ENCODE measurements at regions not wholly inside any gene's neighbourhood (a gene's known extent, or its start where the extent isn't known, plus 50 kb on each side); places are given as distances from the start of the nearest gene placed in this dataset.

DNA sequence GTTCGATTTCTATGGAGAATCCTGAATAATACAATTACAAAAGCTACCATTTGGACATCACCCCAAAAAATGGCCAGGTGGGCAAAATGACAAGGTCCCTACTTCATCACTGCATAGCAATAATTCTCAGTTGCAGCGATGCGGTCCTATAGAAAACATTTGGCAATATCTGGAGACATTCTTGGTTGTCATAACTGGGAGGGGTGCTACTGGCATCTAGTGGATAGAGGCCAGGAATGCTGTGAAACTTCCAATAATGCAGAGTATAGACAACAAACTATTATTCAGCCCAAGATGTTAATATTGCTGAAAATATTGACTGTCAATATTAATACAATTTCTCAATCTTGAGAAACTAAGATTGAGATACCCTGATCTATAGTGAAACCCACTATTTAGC is 637.8 kb upstream of the PKDCC start:
- H3K4me1 Mint-ChIP-seq (ENCODE audit: low read depth), result no peaks in the 10 kb centered on the region
- no peak overlapping the region for H3K4me3 Mint-ChIP-seq
- H3K36me3 Mint-ChIP-seq (ENCODE audit: low read depth), result no peaks in the 10 kb centered on the region
- H3K27me3 Mint-ChIP-seq, result no peaks in the 10 kb centered on the region
- no peak overlapping the region for H3K27ac Mint-ChIP-seq
- intact Hi-C loops (cut with micrococcal nuclease), result no loop called here
- H3K9me3 Mint-ChIP-seq, result no peaks in the 10 kb centered on the region

GRCh38 chr2:41413813-41414485 is 633.9 kb upstream of the PKDCC start:
- no peaks in the 10 kb centered on the region for H3K36me3 Mint-ChIP-seq (ENCODE audit: low read depth)
- no peaks in the 10 kb centered on the region for H3K9me3 Mint-ChIP-seq
- H3K4me1 Mint-ChIP-seq (ENCODE audit: low read depth), result no peaks in the 10 kb centered on the region
- no peak overlapping the region for H3K4me3 Mint-ChIP-seq
- H3K27ac Mint-ChIP-seq, result no peak overlapping the region
- intact Hi-C loops (cut with micrococcal nuclease), result loop anchor here (1.0 to 2.0 kb wide), 2 partner anchors 368 to 1501 kb away; no protein-coding TSS in a partner anchor
- no peaks in the 10 kb centered on the region for H3K27me3 Mint-ChIP-seq

- Mint-ChIP-seq H3K36me3 (ENCODE audit: low read depth) (no peaks in the 10 kb centered on the region), H3K9me3 (no peaks in the 10 kb centered on the region), H3K27me3 (no peaks in the 10 kb centered on the region), H3K27ac (no peak overlapping the region), H3K4me1 (ENCODE audit: low read depth) (no peaks in the 10 kb centered on the region), H3K4me3 (no peak overlapping the region)
- intact Hi-C loops (cut with micrococcal nuclease), result loop anchor here (1.0 to 2.0 kb wide), 3 partner anchors 286 to 1502 kb away; no protein-coding TSS in a partner anchor
These were observed 633.2 kb upstream of the PKDCC start for GRCh38 chr2:41414486-41415230.

DNA sequence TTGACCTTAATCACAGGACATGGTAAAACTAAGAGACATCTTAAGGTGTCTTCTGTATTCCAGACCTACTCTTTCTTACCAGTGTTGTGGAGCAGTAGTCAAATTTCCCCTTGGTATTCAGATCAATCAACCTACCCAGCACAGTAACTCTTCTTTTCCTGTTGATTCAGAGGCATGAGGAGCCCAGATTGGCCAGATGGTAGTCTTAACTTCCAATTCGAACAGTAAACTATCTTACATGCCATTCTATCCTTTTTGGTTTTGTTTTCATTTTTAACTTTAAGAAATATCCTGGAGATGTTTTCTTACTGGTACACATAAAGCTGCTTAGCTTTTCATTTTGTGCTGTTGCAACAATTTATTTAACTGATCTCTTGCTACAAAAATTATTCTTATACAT is 630.3 kb upstream of the PKDCC start:
- Mint-ChIP-seq H3K4me1 (ENCODE audit: low read depth) (no peaks in the 10 kb centered on the region), H3K27me3 (no peaks in the 10 kb centered on the region), H3K9me3 (no peaks in the 10 kb centered on the region), H3K27ac (no peak overlapping the region), H3K4me3 (no peak overlapping the region), H3K36me3 (ENCODE audit: low read depth) (no peaks in the 10 kb centered on the region)
- intact Hi-C loops (cut with micrococcal nuclease), result no loop called here

GRCh38 chr2:41420219-41420618 is 627.6 kb upstream of the PKDCC start:
- no peak overlapping the region for H3K4me3 Mint-ChIP-seq
- no peaks in the 10 kb centered on the region for H3K36me3 Mint-ChIP-seq (ENCODE audit: low read depth)
- no peaks in the 10 kb centered on the region for H3K27me3 Mint-ChIP-seq
- H3K9me3 Mint-ChIP-seq, result no peaks in the 10 kb centered on the region
- H3K27ac Mint-ChIP-seq, result no peak overlapping the region
- intact Hi-C loops (cut with micrococcal nuclease), result no loop called here
- H3K4me1 Mint-ChIP-seq (ENCODE audit: low read depth), result no peaks in the 10 kb centered on the region

- no peaks in the 10 kb centered on the region for H3K27me3 Mint-ChIP-seq
- no peaks in the 10 kb centered on the region for H3K36me3 Mint-ChIP-seq (ENCODE audit: low read depth)
- H3K4me3 Mint-ChIP-seq, result no peak overlapping the region
- H3K27ac Mint-ChIP-seq, result no peak overlapping the region
- intact Hi-C loops (cut with micrococcal nuclease), result no loop called here
- H3K9me3 Mint-ChIP-seq, result no peaks in the 10 kb centered on the region
- no peaks in the 10 kb centered on the region for H3K4me1 Mint-ChIP-seq (ENCODE audit: low read depth)
These were observed 626.9 kb upstream of the PKDCC start for GRCh38 chr2:41420872-41421271.

DNA sequence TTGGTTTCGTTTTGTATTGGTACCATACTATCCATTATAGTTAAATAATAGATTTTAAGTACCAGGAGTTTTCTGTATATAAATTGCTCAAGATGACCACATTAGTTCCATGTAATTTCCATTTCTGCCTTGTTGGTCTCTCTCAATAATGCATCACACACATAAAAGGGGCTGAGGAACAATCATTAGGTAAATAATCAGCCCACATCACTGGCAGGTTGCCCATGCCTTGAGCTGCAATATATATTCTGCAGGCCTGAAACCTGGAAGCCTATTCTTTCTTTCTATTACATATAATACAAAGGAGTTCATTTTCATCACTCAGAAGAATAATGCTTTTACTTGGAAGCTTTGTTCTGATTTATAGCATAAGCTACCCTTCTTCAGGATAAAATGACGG is 616.1 kb upstream of the PKDCC start:
- H3K36me3 Mint-ChIP-seq (ENCODE audit: low read depth), result no peaks in the 10 kb centered on the region
- H3K4me3 Mint-ChIP-seq, result no peak overlapping the region
- no peaks in the 10 kb centered on the region for H3K4me1 Mint-ChIP-seq (ENCODE audit: low read depth)
- no peaks in the 10 kb centered on the region for H3K27me3 Mint-ChIP-seq
- H3K27ac Mint-ChIP-seq, result no peak overlapping the region
- no peaks in the 10 kb centered on the region for H3K9me3 Mint-ChIP-seq
- intact Hi-C loops (cut with micrococcal nuclease), result no loop called here

GRCh38 chr2:41432459-41432858 is 615.4 kb upstream of the PKDCC start:
- Mint-ChIP-seq H3K9me3 (no peaks in the 10 kb centered on the region), H3K27me3 (no peaks in the 10 kb centered on the region), H3K4me1 (ENCODE audit: low read depth) (no peaks in the 10 kb centered on the region), H3K4me3 (no peak overlapping the region), H3K36me3 (ENCODE audit: low read depth) (no peaks in the 10 kb centered on the region), H3K27ac (no peak overlapping the region)
- intact Hi-C loops (cut with micrococcal nuclease), result no loop called here

GRCh38 chr2:41434991-41435390 is 612.8 kb upstream of the PKDCC start:
- Mint-ChIP-seq H3K9me3 (peaks cover 8% of the 10 kb centered on the region), H3K27me3 (no peaks in the 10 kb centered on the region), H3K27ac (no peak overlapping the region), H3K4me3 (no peak overlapping the region), H3K4me1 (ENCODE audit: low read depth) (no peaks in the 10 kb centered on the region), H3K36me3 (ENCODE audit: low read depth) (no peaks in the 10 kb centered on the region)
- intact Hi-C loops (cut with micrococcal nuclease), result no loop called here

DNA sequence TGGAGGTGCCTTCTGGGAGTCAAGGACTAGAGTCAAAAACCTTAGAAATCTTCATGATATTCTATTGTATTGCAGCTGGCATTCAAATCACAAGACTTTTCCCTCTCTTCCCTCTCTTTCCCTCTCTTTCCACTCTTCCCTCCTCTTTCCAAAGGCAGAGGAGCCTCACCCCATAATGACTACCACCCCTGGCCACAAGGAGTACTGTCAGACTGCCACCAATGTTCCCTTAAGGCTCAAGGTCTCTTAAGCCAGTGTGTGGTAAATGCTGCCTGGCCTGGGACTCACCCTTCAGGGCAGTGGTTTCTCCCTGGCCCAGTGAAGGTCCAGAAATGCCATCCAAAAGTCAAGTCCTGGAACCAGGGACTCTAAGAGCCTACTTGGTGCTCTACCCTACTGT is 605.9 kb upstream of the PKDCC start:
- H3K27ac Mint-ChIP-seq, result no peak overlapping the region
- peaks cover 8% of the 10 kb centered on the region for H3K9me3 Mint-ChIP-seq
- no peak overlapping the region for H3K4me3 Mint-ChIP-seq
- H3K36me3 Mint-ChIP-seq (ENCODE audit: low read depth), result no peaks in the 10 kb centered on the region
- no peaks in the 10 kb centered on the region for H3K4me1 Mint-ChIP-seq (ENCODE audit: low read depth)
- intact Hi-C loops (cut with micrococcal nuclease), result no loop called here
- H3K27me3 Mint-ChIP-seq, result no peaks in the 10 kb centered on the region

- H3K36me3 Mint-ChIP-seq (ENCODE audit: low read depth), result no peaks in the 10 kb centered on the region
- no peaks in the 10 kb centered on the region for H3K27me3 Mint-ChIP-seq
- H3K27ac Mint-ChIP-seq, result no peak overlapping the region
These were observed 602.0 kb upstream of the PKDCC start for GRCh38 chr2:41445865-41446264.

GRCh38 chr2:41446266-41446665 is 601.6 kb upstream of the PKDCC start:
- no peaks in the 10 kb centered on the region for H3K27me3 Mint-ChIP-seq
- H3K4me1 Mint-ChIP-seq (ENCODE audit: low read depth), result no peaks in the 10 kb centered on the region
- no peaks in the 10 kb centered on the region for H3K36me3 Mint-ChIP-seq (ENCODE audit: low read depth)
- no peak overlapping the region for H3K4me3 Mint-ChIP-seq
- intact Hi-C loops (cut with micrococcal nuclease), result no loop called here
- H3K9me3 Mint-ChIP-seq, result no peaks in the 10 kb centered on the region
- no peak overlapping the region for H3K27ac Mint-ChIP-seq

More at GRCh38 chr2:41445865-41446264, 602.0 kb upstream of the PKDCC start:
- intact Hi-C loops (cut with micrococcal nuclease), result no loop called here
- Mint-ChIP-seq H3K9me3 (no peaks in the 10 kb centered on the region), H3K4me3 (no peak overlapping the region), H3K4me1 (ENCODE audit: low read depth) (no peaks in the 10 kb centered on the region)

DNA sequence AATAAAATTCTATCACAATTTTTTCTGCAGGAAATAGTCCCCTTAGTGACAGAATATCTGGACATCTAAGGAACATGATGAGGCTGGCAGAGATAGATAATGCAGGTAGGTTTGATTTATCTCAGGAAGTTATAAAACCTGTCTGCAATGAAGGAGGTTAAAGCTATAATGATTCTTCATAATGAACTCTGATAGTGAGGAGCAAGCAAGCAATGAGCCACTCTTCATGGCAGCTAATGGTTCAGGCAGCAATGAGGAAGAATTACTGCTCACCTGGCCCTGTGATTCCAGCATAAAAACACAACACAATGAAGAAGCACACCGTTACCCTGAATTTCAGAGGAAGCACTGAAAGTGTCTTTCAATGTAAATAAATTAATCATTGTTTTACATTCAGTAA is 599.6 kb upstream of the PKDCC start:
- Mint-ChIP-seq H3K27ac (no peak overlapping the region), H3K27me3 (no peaks in the 10 kb centered on the region), H3K9me3 (no peaks in the 10 kb centered on the region), H3K4me3 (no peak overlapping the region), H3K36me3 (ENCODE audit: low read depth) (no peaks in the 10 kb centered on the region), H3K4me1 (ENCODE audit: low read depth) (no peaks in the 10 kb centered on the region)
- intact Hi-C loops (cut with micrococcal nuclease), result no loop called here

- H3K4me3 Mint-ChIP-seq, result no peak overlapping the region
- intact Hi-C loops (cut with micrococcal nuclease), result no loop called here
- H3K27me3 Mint-ChIP-seq, result no peaks in the 10 kb centered on the region
- no peaks in the 10 kb centered on the region for H3K36me3 Mint-ChIP-seq (ENCODE audit: low read depth)
- H3K27ac Mint-ChIP-seq, result no peak overlapping the region
- H3K9me3 Mint-ChIP-seq, result no peaks in the 10 kb centered on the region
- no peaks in the 10 kb centered on the region for H3K4me1 Mint-ChIP-seq (ENCODE audit: low read depth)
These were observed 590.8 kb upstream of the PKDCC start for GRCh38 chr2:41457026-41457425.

- Mint-ChIP-seq H3K27ac (no peak overlapping the region), H3K4me3 (no peak overlapping the region), H3K4me1 (ENCODE audit: low read depth) (no peaks in the 10 kb centered on the region), H3K27me3 (no peaks in the 10 kb centered on the region), H3K9me3 (no peaks in the 10 kb centered on the region), H3K36me3 (ENCODE audit: low read depth) (no peaks in the 10 kb centered on the region)
- intact Hi-C loops (cut with micrococcal nuclease), result no loop called here
These were observed 587.2 kb upstream of the PKDCC start for GRCh38 chr2:41460661-41461060.
